K562 (cell line): ENCODE measurements at regions not wholly inside any gene's neighbourhood (a gene's known extent, or its start where the extent isn't known, plus 50 kb on each side); places are given as distances from the start of the nearest gene placed in this dataset.

ENCODE experiments used
- ATAC-seq: fragments of 200-7000 bp; cut with Tn5 transposase; 3 replicates; pipeline ENCODE4 v1.9.1; 2020; ENCODE audit warnings: moderate library complexity
- BruUV-seq: library from RNA; stranded (reverse); fragments of 400-500 nt; replicated peaks from 2 replicates; lab custom pipeline; 2021; lab: Mats Ljungman, UMichigan
- CTCF ChIA-PET: fragments of 300-600 bp; formaldehyde crosslinking; extraction: SDS; loops from one replicate; lab custom pipeline; 2021; ENCODE audit warnings: low intra/inter-chr PET ratio; lab: Yijun Ruan, JAX
- POLR2A ChIA-PET: fragments of 300-600, 350-650 bp; sonication (Branson Sonifier 250); formaldehyde crosslinking; extraction: SDS; loops from one replicate; lab custom pipeline; 2021; ENCODE audit warnings: antibody characterized with exemption, inconsistent platforms; lab: Yijun Ruan, JAX
- DNase-seq, 4 experiments: peaks; one replicate each; pipeline versions ENCODE4 v3.0.0 to v3.0.0-alpha.2; 2011 to 2018; ENCODE audit warnings: low spot score in 3 of 4, mixed read lengths in 3 of 4; ENCODE audit errors: extremely low read depth in 1 of 4
- FAIRE-seq: peaks from 2 replicates; lab custom pipeline; 2011; peaks lifted over from hg19 to GRCh38; lab: Jason Lieb, UNC
- H2AFZ ChIP-seq: 2 replicates; pipeline ENCODE4 v1.6.0; 2011; ENCODE audit warnings: low read depth, low read length, control low read depth, inconsistent platforms
- H3K27ac ChIP-seq: fragments of 200-600 bp; 3 replicates; pipeline ENCODE4 v1.8.0; 2011; ENCODE audit warnings: low read depth, mild to moderate bottlenecking, control low read depth, inconsistent platforms, low read length, moderate library complexity, mixed read lengths; ENCODE audit errors: extremely low read depth
- H3K27me3 ChIP-seq, 2 experiments: fragments of 300-600 bp in 1 of 2; 2 replicates in 1 of 2; 3 replicates in 1 of 2; pipeline versions ENCODE4 v1.6.0 to v1.8.0; 2011; ENCODE audit warnings: inconsistent platforms in 2 of 2, low read length in 2 of 2, mild to moderate bottlenecking in 1 of 2, mixed read lengths in 1 of 2, moderate library complexity in 1 of 2; ENCODE audit not compliant: control insufficient read depth in 2 of 2, insufficient read depth in 2 of 2
- H3K36me3 ChIP-seq: fragments of 300-600 bp; 3 replicates; pipeline ENCODE4 v1.8.0; 2011; ENCODE audit warnings: mild to moderate bottlenecking, low read length, inconsistent platforms; ENCODE audit not compliant: control insufficient read depth, insufficient read depth
- H3K4me1 ChIP-seq, 2 experiments: fragments of 200-600 bp in 1 of 2; replicated peaks in 1 of 2; 2 replicates in 1 of 2; 3 replicates in 1 of 2; pipeline versions ENCODE4 v1.5.1 to v1.8.0; 2011; ENCODE audit warnings: inconsistent platforms in 2 of 2, low read length in 2 of 2, mild to moderate bottlenecking in 1 of 2, mixed read lengths in 1 of 2, moderate library complexity in 1 of 2; ENCODE audit not compliant: control insufficient read depth in 2 of 2, insufficient read depth in 2 of 2
- H3K4me2 ChIP-seq: 2 replicates; pipeline ENCODE4 v1.6.1; 2011; ENCODE audit warnings: low read length, control low read depth, inconsistent platforms, mixed read lengths; ENCODE audit not compliant: insufficient read depth
- H3K4me3 ChIP-seq: fragments of 200-600 bp; sonication (generic), shearing (Covaris generic); 2 replicates; pipeline ENCODE4 v1.5.1; 2016; ENCODE audit warnings: control low read depth, inconsistent platforms
- H3K79me2 ChIP-seq: fragments of 200-600 bp; 3 replicates; pipeline ENCODE4 v1.8.0; 2011; ENCODE audit warnings: low read length, inconsistent platforms; ENCODE audit not compliant: control insufficient read depth, insufficient read depth
- H3K9ac ChIP-seq, 2 experiments: 2 replicates each; pipeline versions ENCODE4 v1.6.0 to v1.6.1; 2011; ENCODE audit warnings: low read depth in 2 of 2, low read length in 2 of 2, control low read depth in 1 of 2, inconsistent platforms in 1 of 2, mild to moderate bottlenecking in 1 of 2, mixed read lengths in 1 of 2; ENCODE audit not compliant: insufficient read depth in 1 of 2
- H3K9me1 ChIP-seq: one replicate; pipeline ENCODE4 v1.6.0; 2011; ENCODE audit warnings: inconsistent platforms, mild to moderate bottlenecking, low read length, moderate library complexity; ENCODE audit not compliant: control insufficient read depth, insufficient read depth
- H3K9me3 ChIP-seq: replicated peaks from 2 replicates; pipeline ENCODE4 v1.5.1; 2011; ENCODE audit warnings: low read depth, low read length, inconsistent platforms; ENCODE audit not compliant: control insufficient read depth, insufficient read depth
- H4K20me1 ChIP-seq: replicated peaks from 2 replicates; pipeline ENCODE4 v1.6.1; 2011; ENCODE audit warnings: low read length, inconsistent platforms, mixed read lengths; ENCODE audit not compliant: control insufficient read depth, insufficient read depth
- ARID1B ChIP-seq: fragments of 450-650 bp; IDR thresholded peaks from 2 replicates; pipeline ENCODE4 v1.6.1; 2016; ENCODE audit warnings: antibody characterized with exemption, mild to moderate bottlenecking, inconsistent platforms
- CBX5 ChIP-seq: IDR thresholded peaks from 2 replicates; pipeline ENCODE4 v1.6.1; 2014; ENCODE audit warnings: low read depth, borderline replicate concordance
- CGGBP1 ChIP-seq: fragments of 250-450 bp; sonication (Bioruptor Pico); IDR thresholded peaks from 2 replicates; pipeline ENCODE4 v1.9.0; 2021; ENCODE audit warnings: mild to moderate bottlenecking
- CXXC5 ChIP-seq: fragments of 250-450 bp; sonication (Bioruptor Pico); IDR thresholded peaks from 2 replicates; pipeline ENCODE4 v1.8.0; 2022; ENCODE audit warnings: inconsistent platforms, mild to moderate bottlenecking, moderate library complexity
- KLF1 ChIP-seq: fragments of 450-650 bp; IDR thresholded peaks from 2 replicates; pipeline ENCODE4 v1.6.1; 2016; ENCODE audit warnings: missing genetic modification characterization, missing compliant biosample characterization
- NBN ChIP-seq: fragments of 450-650 bp; IDR thresholded peaks from 2 replicates; pipeline ENCODE4 v1.6.1; 2016; ENCODE audit warnings: low read depth, mild to moderate bottlenecking
- PREB ChIP-seq: sonication (generic); formaldehyde crosslinking; IDR thresholded peaks from 2 replicates; pipeline ENCODE4 v1.8.1; 2023; ENCODE audit warnings: mild to moderate bottlenecking, missing genetic modification reagents
- STAG1 ChIP-seq: sonication (generic); formaldehyde crosslinking; IDR thresholded peaks from 2 replicates; pipeline ENCODE4 v1.5.0; 2020; ENCODE audit warnings: missing genetic modification reagents, borderline replicate concordance
- ZBTB1 ChIP-seq: sonication (generic); formaldehyde crosslinking; IDR thresholded peaks from 2 replicates; pipeline ENCODE4 v1.8.1; 2023; ENCODE audit warnings: missing genetic modification reagents, low read depth, mild to moderate bottlenecking, borderline replicate concordance
- ZNF124 ChIP-seq: sonication (generic); formaldehyde crosslinking; IDR thresholded peaks from 2 replicates; pipeline ENCODE4 v1.8.1; 2022; ENCODE audit warnings: missing genetic modification reagents
- ZNF696 ChIP-seq: fragments of 250-450 bp; sonication (Bioruptor Pico); conservative IDR thresholded peaks from 2 replicates; pipeline ENCODE4 v1.4.0; 2020; ENCODE audit warnings: mild to moderate bottlenecking, moderate library complexity
- WGBS: fragments of 100-300 bp; shearing (Covaris generic); methylation state at CpG from one replicate; pipeline ENCODE4 v1.1.6; 2016; ENCODE audit warnings: low coverage, mixed read lengths; ENCODE audit not compliant: insufficient coverage; ENCODE audit errors: missing lambda C conversion rate; 5-methylcytosine and 5-hydroxymethylcytosine counted together
- in situ Hi-C: fragments of 300-500 bp; cut with MboI; formaldehyde crosslinking; loops from 4 replicates; pipeline ENCODE4 v1.15.0; 2018; ENCODE audit warnings: inconsistent platforms, mixed read lengths
- intact Hi-C: fragments of 100-400 bp; cut with micrococcal nuclease; formaldehyde crosslinking; loops from 2 replicates; pipeline ENCODE4 v1.14.2; 2022

- in situ Hi-C loops, result no loop called here
- no peak overlapping the region for H2AFZ ChIP-seq
- H3K36me3 ChIP-seq, result no peaks in the 10 kb centered on the region
- H3K27me3 ChIP-seq, result peaks cover 28 to 69% of the 10 kb centered on the region in 2 experiments
- TF ChIP-seq PREB (CRISPR knock-in tag) (no peak), CGGBP1 (no peak), ARID1B (no peak), ZNF124 (no peak), STAG1 (CRISPR knock-in tag) (no peak), CBX5 (no peak), KLF1 (no peak), ZBTB1 (CRISPR knock-in tag) (no peak), ZNF696 (CRISPR knock-in tag) (no peak), NBN (no peak), CXXC5 (CRISPR knock-in tag) (no peak)
- CTCF ChIA-PET, result no interaction called here
- DNase-seq, result no peak
- POLR2A ChIA-PET, result interaction anchor here (0.6 to 1.2 kb wide), 2 partner anchors 17 to 1211 kb away, joined by 3 to 4 read pairs; no protein-coding TSS in a partner anchor
- no peak overlapping the region for H3K4me2 ChIP-seq
- H3K79me2 ChIP-seq, result no peaks in the 10 kb centered on the region
- 0% methylated on average over 6 of the region's 6 CpGs for WGBS
- H3K27ac ChIP-seq, result no peak overlapping the region
- H3K9me3 ChIP-seq, result no peaks in the 10 kb centered on the region
- BruUV-seq, result no TSS peak
- no peak for ATAC-seq
- H3K4me1 ChIP-seq, result no peaks in the 10 kb centered on the region
- H3K9ac ChIP-seq, result no peak overlapping the region
- H3K9me1 ChIP-seq, result no peaks in the 10 kb centered on the region
- no peaks in the 10 kb centered on the region for H4K20me1 ChIP-seq
- H3K4me3 ChIP-seq, result no peak overlapping the region
- FAIRE-seq, result no peak
- intact Hi-C loops, result no loop called here
Measured at GRCh38 chr3:195008816-195009215, 262.1 kb downstream of the XXYLT1 start.
